ENCODE measurements at regions not wholly inside any gene's neighbourhood (a gene's known extent, or its start where the extent isn't known, plus 50 kb on each side); places are given as distances from the start of the nearest gene placed in this dataset.

Small RNAs in the stretch of these regions (small RNA-seq; reads per million reads assigned to genes)
- gene AC024255.1, result 0 reads per million in 2 experiments
